ENCODE measurements at regions not wholly inside any gene's neighbourhood (a gene's known extent, or its start where the extent isn't known, plus 50 kb on each side); places are given as distances from the start of the nearest gene placed in this dataset.
"Not testable (repeated sequence)": the region's sequence is repeated elsewhere in the genome, so short reads cannot be mapped to it uniquely, and the experiment has no call there.

GRCh38 chr10:131567279-131568162, 256.0 kb upstream of the TCERG1L start:
- FAIRE-seq, result no peak

- no peak for FAIRE-seq
These were observed 257.3 kb upstream of the TCERG1L start for GRCh38 chr10:131568866-131569265.

GRCh38 chr10:131569851-131570715, 258.6 kb upstream of the TCERG1L start:
- FAIRE-seq, result no peak

DNA sequence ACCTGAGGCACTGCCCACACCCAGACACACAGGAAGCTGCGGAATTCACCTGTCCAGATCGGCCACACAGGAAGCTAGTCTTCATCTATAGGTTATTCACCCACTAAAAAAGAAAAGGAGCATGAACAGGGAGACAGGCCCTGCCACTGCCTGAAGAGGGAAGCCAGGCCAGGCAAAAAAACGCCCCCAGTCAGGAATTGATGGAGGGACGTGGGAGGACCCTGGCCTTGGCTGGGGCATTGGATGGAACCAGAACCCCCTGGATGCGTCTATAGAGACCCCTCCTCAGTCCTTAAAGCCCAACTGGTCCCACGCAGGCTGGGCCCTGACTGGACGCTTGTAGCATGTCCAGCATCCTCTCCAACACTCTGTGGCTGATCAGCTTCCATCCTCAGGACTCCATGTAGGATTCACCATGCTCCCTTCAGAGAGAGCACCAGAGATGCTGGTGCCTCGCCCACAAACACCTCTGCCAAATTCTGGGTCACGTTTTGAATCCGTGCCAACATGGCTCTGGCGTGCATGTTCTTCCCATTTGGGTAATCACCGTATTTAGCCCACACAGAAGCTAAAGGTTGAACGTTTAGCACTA, 259.3 kb upstream of the TCERG1L start:
- no peak for FAIRE-seq

DNA sequence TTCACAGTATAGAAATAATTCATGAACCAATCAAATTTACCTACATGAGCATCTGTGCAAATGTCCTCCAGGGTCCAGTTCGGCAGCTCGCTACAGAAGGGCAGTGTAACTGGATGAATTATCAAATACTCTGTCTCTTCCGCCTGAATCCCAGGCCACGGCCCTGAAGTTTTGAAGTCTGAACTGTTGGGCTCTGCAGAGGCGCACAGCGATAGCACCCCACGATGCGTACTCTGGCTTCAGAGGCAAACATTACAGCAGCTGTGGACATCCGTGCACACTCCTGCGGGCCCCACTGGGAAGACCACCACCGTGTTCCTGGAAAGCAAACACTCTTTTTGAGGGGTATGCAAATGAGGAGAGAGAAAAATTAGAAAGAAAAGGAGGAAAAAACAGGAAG, 259.8 kb upstream of the TCERG1L start:
- FAIRE-seq, result no peak

DNA sequence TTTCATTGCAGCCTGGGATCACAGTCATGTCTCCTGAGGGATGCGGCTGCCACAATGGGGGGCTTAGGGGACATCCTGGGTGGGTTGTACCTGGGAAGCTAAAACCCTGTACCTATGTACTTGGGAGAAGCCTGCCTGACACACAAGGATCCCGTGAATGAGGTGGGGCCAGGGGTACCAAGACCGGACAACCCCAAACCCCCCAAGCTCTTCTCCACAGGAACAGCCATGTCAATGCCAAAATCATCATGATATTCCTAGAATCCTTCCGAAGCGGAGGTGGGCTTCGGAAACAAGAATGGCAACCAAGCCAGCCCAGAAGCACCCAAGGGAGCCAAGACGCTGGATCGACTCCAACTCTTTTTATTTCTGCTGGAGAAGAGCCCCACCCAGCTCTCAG, 260.3 kb upstream of the TCERG1L start:
- no peak for FAIRE-seq

DNA sequence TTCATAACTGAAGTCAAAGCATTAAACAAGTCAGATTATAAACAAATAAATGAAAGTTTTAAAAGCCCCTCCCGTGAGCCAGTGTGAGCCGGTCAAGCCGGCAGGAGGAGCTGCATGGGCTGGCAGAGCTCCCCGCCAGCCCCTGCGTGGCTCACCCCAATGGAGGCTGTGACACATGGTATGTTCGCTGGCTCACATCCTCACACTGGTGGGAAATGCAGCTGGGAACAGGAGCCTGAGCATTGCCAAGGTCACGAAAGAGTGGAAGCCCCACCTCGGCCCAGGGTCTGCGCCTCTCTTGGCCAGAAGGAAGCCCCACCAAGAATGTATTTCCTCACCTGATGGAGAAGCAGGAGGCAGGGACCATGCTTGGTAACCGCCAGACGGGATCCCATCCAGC, 261.7 kb upstream of the TCERG1L start:
- no peak for FAIRE-seq

DNA sequence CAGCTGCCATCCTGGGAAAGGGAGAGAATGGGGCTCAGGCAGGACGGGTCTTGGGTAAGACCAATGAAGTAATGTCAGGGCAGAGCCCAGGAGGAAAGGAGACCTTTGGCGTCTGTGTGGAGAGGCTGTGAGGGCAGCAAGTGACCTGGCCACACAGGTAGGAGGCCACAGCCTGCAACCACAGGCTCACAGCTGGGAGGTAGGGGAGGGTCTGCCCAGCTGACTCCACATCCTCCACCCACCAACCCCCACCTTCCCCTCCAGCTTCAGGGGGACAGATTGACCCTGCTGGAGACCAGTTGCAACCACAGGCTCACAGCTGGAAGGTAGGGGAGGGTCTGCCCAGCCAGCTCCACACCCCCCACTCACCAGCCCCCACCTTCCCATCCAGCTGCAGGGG, 262.2 kb upstream of the TCERG1L start:
- no peak for FAIRE-seq

DNA sequence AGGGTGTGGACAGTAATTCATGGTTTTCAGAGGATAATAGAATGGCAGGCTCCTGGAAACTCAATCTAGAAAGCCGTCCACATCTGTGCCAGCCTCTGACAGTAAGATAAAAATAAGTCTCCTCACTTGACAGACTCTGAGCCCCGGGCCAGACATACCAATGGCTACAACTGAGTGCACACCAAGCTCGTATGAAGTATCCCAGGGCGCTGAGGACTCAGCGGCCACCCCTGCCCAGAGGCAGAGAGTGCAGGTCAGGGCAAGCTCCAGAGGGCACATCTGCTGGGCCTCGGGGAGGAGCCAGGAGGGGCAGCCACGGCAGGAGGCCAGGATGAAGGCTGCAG, 262.8 kb upstream of the TCERG1L start:
- FAIRE-seq, result no peak

DNA sequence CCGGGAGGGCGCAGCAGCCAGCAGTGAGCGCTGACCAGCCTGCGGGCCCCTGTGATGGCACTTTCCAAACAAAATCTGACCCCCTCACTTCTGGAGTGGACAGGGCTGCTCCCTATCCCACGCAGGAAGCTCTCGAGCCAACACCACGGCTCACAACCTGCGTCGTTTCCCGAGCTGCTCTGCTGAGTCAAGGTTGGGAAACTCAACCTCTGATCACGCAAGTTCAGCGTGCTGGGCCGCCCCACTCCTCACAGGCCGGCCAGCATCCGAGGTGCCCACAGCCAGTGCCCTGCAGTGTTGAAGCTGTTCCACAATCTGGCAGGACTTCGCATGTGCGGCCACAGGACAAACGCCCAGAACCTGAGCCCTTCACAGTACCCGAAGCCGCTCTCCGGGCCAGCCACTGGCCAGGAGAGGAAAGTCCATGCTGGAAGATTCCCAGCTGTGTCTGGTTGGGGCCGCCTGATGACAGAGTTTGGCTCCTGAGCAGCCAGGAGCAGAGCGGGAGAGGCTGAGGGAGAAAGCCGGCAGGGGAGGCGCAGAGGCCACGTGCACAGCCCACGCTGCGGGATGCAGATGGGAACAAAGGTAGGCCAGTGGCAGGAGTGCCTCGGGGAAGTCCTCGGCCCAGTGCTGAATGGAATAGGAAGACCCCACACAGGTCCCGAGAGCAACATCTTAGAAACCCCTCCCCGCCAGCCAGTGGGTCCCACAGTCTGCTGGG, 263.3 kb upstream of the TCERG1L start:
- no peak for FAIRE-seq

GRCh38 chr10:131575877-131576276, 264.4 kb upstream of the TCERG1L start:
- FAIRE-seq, result no peak

GRCh38 chr10:131576341-131577177, 265.0 kb upstream of the TCERG1L start:
- FAIRE-seq, result no peak

DNA sequence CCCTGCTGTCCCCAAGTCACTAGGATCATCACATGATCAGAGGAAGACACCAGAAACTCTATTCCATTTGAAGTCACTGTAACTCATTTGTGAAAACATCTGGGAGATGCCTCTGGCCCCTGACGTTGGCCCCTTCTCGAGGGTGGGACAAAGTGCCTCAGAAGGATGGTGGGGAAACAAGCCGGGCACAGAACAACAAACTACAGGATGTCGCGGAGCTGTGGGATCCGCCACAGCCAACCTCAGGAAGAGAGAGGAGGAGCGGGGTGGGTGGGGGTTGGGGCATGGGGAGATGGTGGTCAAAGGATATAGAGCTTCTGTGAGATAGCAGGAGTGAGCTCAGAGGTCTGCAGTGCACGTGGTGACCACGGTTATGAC, 265.6 kb upstream of the TCERG1L start:
- FAIRE-seq, result no peak

DNA sequence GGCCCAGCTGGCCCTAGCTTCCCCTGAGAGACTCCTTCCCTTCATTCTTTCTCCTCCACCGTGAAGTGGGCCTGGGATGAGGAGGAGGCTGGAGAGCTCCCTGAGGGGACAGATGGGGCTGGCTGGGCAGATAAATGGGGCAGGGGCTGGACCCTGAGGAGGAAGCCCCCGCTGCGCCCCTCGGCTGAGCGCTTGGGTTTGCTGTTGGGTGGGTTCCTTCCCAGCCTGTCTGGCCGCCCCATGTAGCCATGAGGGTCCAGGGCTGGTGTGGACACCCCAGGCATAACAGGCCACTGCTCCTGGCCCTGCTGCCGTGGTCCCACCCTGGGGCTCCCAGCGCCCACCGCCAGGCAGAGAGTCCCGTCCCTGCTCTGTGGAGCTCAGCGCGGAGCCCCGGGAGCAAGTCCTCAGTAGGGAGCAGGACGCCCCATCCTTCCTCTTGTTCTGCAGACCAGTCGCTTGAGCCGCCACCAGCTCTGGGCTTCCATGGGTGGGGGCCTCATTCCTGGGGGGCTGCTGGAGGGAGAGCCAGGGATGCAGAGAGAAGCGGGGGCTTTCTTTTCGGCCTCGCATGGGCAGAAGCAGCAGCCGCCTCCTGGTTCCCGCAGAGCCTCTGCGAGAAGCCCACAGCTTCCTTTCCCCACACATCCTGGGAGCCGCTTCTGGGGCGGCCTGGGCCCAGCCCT, 266.4 kb upstream of the TCERG1L start:
- no peak for FAIRE-seq

DNA sequence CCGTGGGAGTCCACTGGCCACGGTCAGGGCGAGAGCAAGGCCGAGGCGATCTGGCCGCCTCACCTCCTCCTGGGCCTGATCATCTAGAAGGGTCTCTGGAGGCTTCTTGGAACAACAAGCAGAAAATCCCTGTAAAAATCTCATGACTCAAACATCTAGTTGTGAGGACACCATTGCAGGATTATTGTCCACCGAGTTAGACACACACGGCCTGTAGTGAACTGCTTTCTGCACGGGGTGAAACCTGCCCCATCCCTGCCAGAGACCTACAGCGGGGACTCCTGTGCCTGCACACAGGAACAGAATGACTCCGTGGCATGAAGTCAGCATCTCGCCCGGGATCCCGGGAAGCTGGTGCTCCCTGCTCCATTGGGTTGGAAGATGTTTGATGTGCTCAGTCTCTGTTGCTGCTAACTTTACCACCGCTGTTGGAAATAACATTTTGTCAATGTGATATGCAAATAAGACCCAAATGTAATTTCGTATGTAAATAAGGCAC, 267.0 kb upstream of the TCERG1L start:
- FAIRE-seq, result no peak

GRCh38 chr10:131579251-131580071, 267.9 kb upstream of the TCERG1L start:
- FAIRE-seq, result no peak

GRCh38 chr10:131580076-131580652, 268.6 kb upstream of the TCERG1L start:
- FAIRE-seq, result no peak

GRCh38 chr10:131580674-131581073, 269.2 kb upstream of the TCERG1L start:
- no peak for FAIRE-seq

DNA sequence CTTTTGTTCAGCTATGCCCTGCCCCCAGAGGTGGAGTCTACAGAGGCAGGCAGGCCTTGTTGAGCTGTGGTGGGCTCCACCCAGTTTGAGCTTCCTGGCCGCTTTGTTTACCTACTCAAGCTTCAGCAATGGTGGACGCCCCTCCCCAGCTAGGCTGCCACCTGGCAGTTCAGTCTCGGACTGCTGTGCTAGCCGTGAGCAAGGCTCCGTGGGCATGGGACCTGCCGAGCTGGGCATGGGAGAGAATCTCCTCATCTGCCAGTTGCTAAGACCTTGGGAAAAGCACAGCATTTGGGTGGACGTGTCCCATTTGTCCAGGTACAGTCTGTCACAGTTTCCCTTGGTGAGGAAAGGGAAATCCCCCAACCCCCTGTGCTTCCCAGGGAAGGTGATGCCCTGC, 270.0 kb upstream of the TCERG1L start:
- not testable (repeated sequence) for FAIRE-seq

DNA sequence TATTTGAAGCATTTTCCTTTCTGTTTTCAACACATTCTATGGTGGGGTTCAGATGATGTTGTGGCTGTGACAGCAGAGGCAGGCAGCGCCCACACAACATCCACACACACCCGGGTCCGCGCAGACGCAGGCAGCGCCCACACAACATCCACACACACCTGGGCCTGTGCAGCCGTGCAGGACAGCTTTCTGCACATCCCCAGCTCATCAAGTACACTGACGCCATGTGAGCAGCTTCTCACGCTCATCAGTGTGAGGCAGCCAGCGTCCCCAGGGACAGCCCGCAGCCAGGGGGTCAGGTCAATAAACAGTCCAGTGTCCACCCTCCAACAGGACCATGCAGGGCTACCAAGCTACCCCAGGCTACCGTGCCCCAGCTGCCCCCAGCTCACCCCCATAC, 272.8 kb upstream of the TCERG1L start:
- FAIRE-seq, result no peak
